Ectodermal cell (in vitro differentiated cells): ENCODE measurements at regions not wholly inside any gene's neighbourhood (a gene's known extent, or its start where the extent isn't known, plus 50 kb on each side); places are given as distances from the start of the nearest gene placed in this dataset.

ENCODE experiments used
- H3K27ac ChIP-seq: 2 replicates; pipeline ENCODE4 v1.7.0; 2013; ENCODE audit warnings: mild to moderate bottlenecking, low read depth, low read length; ENCODE audit not compliant: insufficient read depth, poor library complexity, severe bottlenecking
- H3K27me3 ChIP-seq: 2 replicates; pipeline ENCODE4 v1.7.0; 2013; ENCODE audit warnings: mild to moderate bottlenecking, low read length; ENCODE audit not compliant: insufficient read depth, control insufficient read depth, poor library complexity, severe bottlenecking
- H3K36me3 ChIP-seq: one replicate; pipeline ENCODE4 v1.7.0; 2013; ENCODE audit warnings: low read length; ENCODE audit not compliant: control insufficient read depth, insufficient read depth
- H3K4me1 ChIP-seq: one replicate; pipeline ENCODE4 v1.7.0; 2013; ENCODE audit warnings: low read length; ENCODE audit not compliant: control insufficient read depth, insufficient read depth
- H3K4me3 ChIP-seq: 2 replicates; pipeline ENCODE4 v1.7.0; 2013; ENCODE audit warnings: low read depth, low read length, control low read depth; ENCODE audit not compliant: insufficient read depth
- H3K9me3 ChIP-seq: 2 replicates; pipeline ENCODE4 v1.7.0; 2013; ENCODE audit warnings: mild to moderate bottlenecking, low read length, moderate library complexity; ENCODE audit not compliant: control insufficient read depth
- WGBS, 2 experiments: methylation state at CpG; one replicate each; pipeline ENCODE4 v1.1.7; 2013; ENCODE audit warnings: missing lambda C conversion rate in 2 of 2; 5-methylcytosine and 5-hydroxymethylcytosine counted together

- Histone ChIP-seq H3K9me3 (no peaks in the 10 kb centered on the region), H3K27me3 (no peaks in the 10 kb centered on the region), H3K27ac (no peak overlapping the region), H3K36me3 (no peaks in the 10 kb centered on the region), H3K4me1 (no peaks in the 10 kb centered on the region), H3K4me3 (no peak overlapping the region)
- 64 to 67% methylated on average over 1 of the region's 1 CpG for WGBS, 2 experiments
Observed at GRCh38 chr14:39580696-39581095, 148.5 kb upstream of the FBXO33 start.

- H3K27me3 ChIP-seq = no peaks in the 10 kb centered on the region
- WGBS, 2 experiments = 82 to 93% methylated on average over 1 of the region's 1 CpG
- H3K9me3 ChIP-seq = peaks cover 2% of the 10 kb centered on the region
- H3K27ac ChIP-seq = no peak overlapping the region
- H3K4me1 ChIP-seq = no peaks in the 10 kb centered on the region
- H3K36me3 ChIP-seq = no peaks in the 10 kb centered on the region
- H3K4me3 ChIP-seq = no peak overlapping the region
Observed at GRCh38 chr14:39576736-39577135, 144.5 kb upstream of the FBXO33 start.

GRCh38 chr14:39576258-39576657 lies 144.0 kb upstream of the FBXO33 start:
- H3K27ac ChIP-seq = no peak overlapping the region
- H3K9me3 ChIP-seq = peaks cover 2% of the 10 kb centered on the region
- no peak overlapping the region for H3K4me3 ChIP-seq
- H3K36me3 ChIP-seq = no peaks in the 10 kb centered on the region
- no peaks in the 10 kb centered on the region for H3K27me3 ChIP-seq
- no peaks in the 10 kb centered on the region for H3K4me1 ChIP-seq

- Histone ChIP-seq H3K36me3 (no peaks in the 10 kb centered on the region), H3K4me3 (no peak overlapping the region), H3K4me1 (no peaks in the 10 kb centered on the region), H3K27ac (no peak overlapping the region), H3K27me3 (no peaks in the 10 kb centered on the region), H3K9me3 (no peaks in the 10 kb centered on the region)
- WGBS, 2 experiments = 82 to 84% methylated on average over 4 of the region's 4 CpGs
Observed at GRCh38 chr14:39568809-39569538, 136.7 kb upstream of the FBXO33 start.

GRCh38 chr14:39566795-39567194 lies 134.6 kb upstream of the FBXO33 start:
- Histone ChIP-seq H3K9me3 (no peaks in the 10 kb centered on the region), H3K4me1 (no peaks in the 10 kb centered on the region), H3K27ac (no peak overlapping the region), H3K4me3 (no peak overlapping the region), H3K27me3 (no peaks in the 10 kb centered on the region), H3K36me3 (no peaks in the 10 kb centered on the region)
- 86% methylated on average over 1 of the region's 2 CpGs; no CpG with 5 or more reads in 1 of the 2 experiments for whole genome bisulfite sequencing, 2 experiments

- WGBS, 2 experiments = 80 to 100% methylated on average over 1 of the region's 1 CpG
- Histone ChIP-seq H3K27me3 (no peaks in the 10 kb centered on the region), H3K4me1 (no peaks in the 10 kb centered on the region), H3K36me3 (no peaks in the 10 kb centered on the region), H3K9me3 (peaks cover 2% of the 10 kb centered on the region), H3K27ac (no peak overlapping the region), H3K4me3 (no peak overlapping the region)
Observed at GRCh38 chr14:39563361-39563760, 131.1 kb upstream of the FBXO33 start.

GRCh38 chr14:39562175-39562574 lies 129.9 kb upstream of the FBXO33 start:
- Histone ChIP-seq H3K4me1 (no peaks in the 10 kb centered on the region), H3K4me3 (no peak overlapping the region), H3K36me3 (no peaks in the 10 kb centered on the region), H3K27me3 (no peaks in the 10 kb centered on the region), H3K9me3 (peaks cover 5% of the 10 kb centered on the region), H3K27ac (no peak overlapping the region)
- WGBS, 2 experiments = 85 to 97% methylated on average over 2 of the region's 2 CpGs

- no peaks in the 10 kb centered on the region for H3K4me1 ChIP-seq
- peaks cover 5% of the 10 kb centered on the region for H3K9me3 ChIP-seq
- H3K27me3 ChIP-seq = no peaks in the 10 kb centered on the region
- H3K27ac ChIP-seq = no peak overlapping the region
- WGBS, 2 experiments = 65 to 86% methylated on average over 1 of the region's 1 CpG
- no peak overlapping the region for H3K4me3 ChIP-seq
- no peaks in the 10 kb centered on the region for H3K36me3 ChIP-seq
Observed at GRCh38 chr14:39558525-39558924, 126.3 kb upstream of the FBXO33 start.

- WGBS, 2 experiments = 79 to 81% methylated on average over 4 of the region's 4 CpGs
- H3K4me1 ChIP-seq = no peaks in the 10 kb centered on the region
- peaks cover 5% of the 10 kb centered on the region for H3K9me3 ChIP-seq
- no peaks in the 10 kb centered on the region for H3K27me3 ChIP-seq
- no peak overlapping the region for H3K27ac ChIP-seq
- H3K4me3 ChIP-seq = no peak overlapping the region
- H3K36me3 ChIP-seq = no peaks in the 10 kb centered on the region
Observed at GRCh38 chr14:39555749-39556148, 123.5 kb upstream of the FBXO33 start.

GRCh38 chr14:39554576-39554975 lies 122.3 kb upstream of the FBXO33 start:
- Histone ChIP-seq H3K27ac (no peak overlapping the region), H3K4me3 (no peak overlapping the region), H3K4me1 (no peaks in the 10 kb centered on the region), H3K27me3 (no peaks in the 10 kb centered on the region), H3K36me3 (no peaks in the 10 kb centered on the region), H3K9me3 (peaks cover 5% of the 10 kb centered on the region)
- 95 to 99% methylated on average over 3 to 4 of the region's 5 CpGs for WGBS, 2 experiments

- 93 to 96% methylated on average over 3 to 4 of the region's 4 CpGs for WGBS, 2 experiments
- H3K9me3 ChIP-seq = no peaks in the 10 kb centered on the region
- H3K4me3 ChIP-seq = no peak overlapping the region
- H3K4me1 ChIP-seq = no peaks in the 10 kb centered on the region
- no peaks in the 10 kb centered on the region for H3K36me3 ChIP-seq
- no peak overlapping the region for H3K27ac ChIP-seq
- no peaks in the 10 kb centered on the region for H3K27me3 ChIP-seq
Observed at GRCh38 chr14:39548358-39548757, 116.1 kb upstream of the FBXO33 start.
